ENCODE measurements at regions not wholly inside any gene's neighbourhood (a gene's known extent, or its start where the extent isn't known, plus 50 kb on each side); places are given as distances from the start of the nearest gene placed in this dataset.

- no CpG with 5 or more reads among the region's 1 CpG for WGBS (ENCODE audit: insufficient coverage, insufficient read length)
- Histone ChIP-seq H3K4me3 (ENCODE audit: low read length) (no peak overlapping the region), H3K27ac (ENCODE audit: low read length) (no peak overlapping the region), H3K4me1 (ENCODE audit: control insufficient read depth, insufficient read depth, low read length) (no peaks in the 10 kb centered on the region), H3K27me3 (ENCODE audit: control insufficient read depth, insufficient read depth, low read length) (no peaks in the 10 kb centered on the region), H3K9me3 (ENCODE audit: control insufficient read depth, insufficient read depth, low read length) (no peaks in the 10 kb centered on the region), H3K36me3 (ENCODE audit: control insufficient read depth, insufficient read depth, low read length) (no peaks in the 10 kb centered on the region)
- DNase-seq (ENCODE audit: low read depth, low spot score), result no peak
Observed at GRCh38 chr12:43072431-43072830, 479.6 kb downstream of the ADAMTS20 start.

DNA sequence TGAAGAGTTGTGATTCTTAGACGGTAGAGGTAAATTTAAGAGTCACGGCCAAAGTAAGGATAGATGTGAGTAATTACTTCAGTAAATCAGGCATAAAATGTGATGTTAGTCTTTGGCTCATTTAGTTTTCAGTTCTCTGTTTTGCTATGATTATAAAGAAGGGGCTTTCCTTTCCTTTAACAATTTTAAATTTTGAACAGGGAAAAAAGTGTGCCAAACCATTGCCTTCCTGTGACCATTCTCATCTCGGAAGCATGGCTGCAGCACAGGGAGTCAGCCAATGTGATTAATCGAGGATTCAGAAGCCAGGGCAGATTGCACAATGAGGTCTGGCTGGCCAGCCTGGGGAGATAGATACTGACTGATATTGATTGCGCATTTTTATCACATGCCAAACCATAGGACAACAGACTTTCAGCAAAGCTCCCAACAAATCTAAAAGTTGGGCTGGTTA lies 480.2 kb upstream of the PRICKLE1 start:
- Histone ChIP-seq H3K9me3 (ENCODE audit: control insufficient read depth, insufficient read depth, low read length) (no peaks in the 10 kb centered on the region), H3K4me1 (ENCODE audit: control insufficient read depth, insufficient read depth, low read length) (no peaks in the 10 kb centered on the region), H3K4me3 (ENCODE audit: low read length) (no peak overlapping the region), H3K36me3 (ENCODE audit: control insufficient read depth, insufficient read depth, low read length) (no peaks in the 10 kb centered on the region), H3K27me3 (ENCODE audit: control insufficient read depth, insufficient read depth, low read length) (no peaks in the 10 kb centered on the region), H3K27ac (ENCODE audit: low read length) (no peak overlapping the region)
- no CpG with 5 or more reads among the region's 5 CpGs for WGBS (ENCODE audit: insufficient coverage, insufficient read length)
- no peak for DNase-seq (ENCODE audit: low read depth, low spot score)

DNA sequence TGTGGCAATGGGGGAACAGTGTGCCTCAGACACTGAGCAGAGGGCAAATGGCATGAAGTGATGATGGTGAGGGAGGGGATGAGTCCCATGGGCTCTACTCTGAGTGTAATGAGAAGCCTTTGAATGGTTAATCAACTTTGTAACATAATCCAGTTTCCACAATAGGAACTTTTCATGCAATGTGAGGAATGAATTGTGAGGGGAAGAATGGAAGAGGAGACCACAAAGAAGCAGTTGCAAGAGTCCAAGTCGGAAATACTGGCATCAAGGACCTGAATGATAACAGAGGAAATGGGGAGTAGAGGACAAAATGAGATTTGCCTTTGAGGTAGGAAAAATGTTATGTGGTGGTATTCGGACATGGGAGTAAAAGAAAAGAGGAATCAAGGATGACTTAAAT lies 476.9 kb upstream of the PRICKLE1 start:
- no peak for DNase-seq (ENCODE audit: low read depth, low spot score)
- no peaks in the 10 kb centered on the region for H3K36me3 ChIP-seq (ENCODE audit: control insufficient read depth, insufficient read depth, low read length)
- H3K27ac ChIP-seq (ENCODE audit: low read length), result no peak overlapping the region
- 100% methylated on average over 1 of the region's 2 CpGs for WGBS (ENCODE audit: insufficient coverage, insufficient read length)
- no peaks in the 10 kb centered on the region for H3K27me3 ChIP-seq (ENCODE audit: control insufficient read depth, insufficient read depth, low read length)
- no peak overlapping the region for H3K4me3 ChIP-seq (ENCODE audit: low read length)
- H3K9me3 ChIP-seq (ENCODE audit: control insufficient read depth, insufficient read depth, low read length), result no peaks in the 10 kb centered on the region
- H3K4me1 ChIP-seq (ENCODE audit: control insufficient read depth, insufficient read depth, low read length), result 0 out of 2 replicates have a peak, but pooled peaks cover 1% of the 10 kb centered on the region

DNA sequence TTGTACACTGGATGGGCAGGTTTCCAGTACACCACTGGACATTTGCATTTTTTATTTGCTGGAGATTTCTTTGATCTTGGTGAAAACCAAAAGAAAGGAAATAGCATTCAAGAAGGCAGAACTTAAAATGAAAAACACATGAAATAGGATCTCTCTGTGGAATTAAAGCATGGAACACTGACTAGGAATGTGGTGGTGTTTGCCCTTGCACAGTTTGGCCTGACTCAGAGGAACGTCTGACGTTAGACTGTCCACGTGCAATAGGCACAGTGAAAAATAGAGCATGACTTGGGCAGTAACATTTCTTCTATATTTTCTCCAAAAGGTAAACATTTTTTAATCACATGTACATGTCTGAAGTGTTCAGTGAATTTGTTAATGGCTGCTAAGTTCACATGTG lies 474.1 kb upstream of the PRICKLE1 start:
- 0 out of 2 replicates have a peak, but pooled peaks cover 1% of the 10 kb centered on the region for H3K4me1 ChIP-seq (ENCODE audit: control insufficient read depth, insufficient read depth, low read length)
- H3K27me3 ChIP-seq (ENCODE audit: control insufficient read depth, insufficient read depth, low read length), result no peaks in the 10 kb centered on the region
- no peaks in the 10 kb centered on the region for H3K9me3 ChIP-seq (ENCODE audit: control insufficient read depth, insufficient read depth, low read length)
- no peak overlapping the region for H3K27ac ChIP-seq (ENCODE audit: low read length)
- WGBS (ENCODE audit: insufficient coverage, insufficient read length), result no CpG with 5 or more reads among the region's 3 CpGs
- DNase-seq (ENCODE audit: low read depth, low spot score), result no peak
- H3K36me3 ChIP-seq (ENCODE audit: control insufficient read depth, insufficient read depth, low read length), result no peaks in the 10 kb centered on the region
- H3K4me3 ChIP-seq (ENCODE audit: low read length), result no peak overlapping the region

DNA sequence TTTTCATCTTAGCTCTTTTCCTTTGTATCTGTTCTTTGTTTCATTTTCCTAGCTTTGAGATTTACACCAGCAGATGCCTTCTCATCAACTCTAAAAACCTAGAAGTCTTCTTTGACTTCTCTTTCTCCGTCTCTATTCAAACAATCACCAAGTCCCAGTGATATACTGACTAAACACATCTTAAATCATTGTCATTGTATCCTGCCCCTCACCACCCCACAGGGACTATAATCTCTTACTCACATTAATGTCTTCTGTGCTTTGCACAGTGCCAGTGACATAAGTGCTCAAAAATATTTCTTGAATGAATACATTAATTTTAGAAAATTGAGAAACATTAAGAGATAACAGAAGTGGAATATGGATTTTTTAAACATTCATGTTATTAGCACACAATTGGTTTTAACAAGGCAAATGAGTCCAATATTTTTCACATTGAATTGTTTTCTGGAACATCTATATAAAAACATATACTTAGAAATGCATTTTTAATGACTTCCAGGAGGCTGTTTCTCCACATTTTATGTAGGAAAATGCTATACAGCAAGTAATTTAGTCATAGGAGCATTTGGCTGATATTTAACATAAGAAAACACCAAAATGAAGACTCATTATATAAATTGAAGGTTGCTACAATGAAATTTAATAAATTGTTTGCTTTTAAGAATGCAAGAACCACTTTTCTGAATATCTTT lies 472.8 kb upstream of the PRICKLE1 start:
- no peak for DNase-seq (ENCODE audit: low read depth, low spot score)
- no peaks in the 10 kb centered on the region for H3K27me3 ChIP-seq (ENCODE audit: control insufficient read depth, insufficient read depth, low read length)
- H3K4me1 ChIP-seq (ENCODE audit: control insufficient read depth, insufficient read depth, low read length), result 0 out of 2 replicates have a peak, but pooled peaks cover 1% of the 10 kb centered on the region
- H3K4me3 ChIP-seq (ENCODE audit: low read length), result no peak overlapping the region
- H3K36me3 ChIP-seq (ENCODE audit: control insufficient read depth, insufficient read depth, low read length), result no peaks in the 10 kb centered on the region
- H3K9me3 ChIP-seq (ENCODE audit: control insufficient read depth, insufficient read depth, low read length), result no peaks in the 10 kb centered on the region
- no peak overlapping the region for H3K27ac ChIP-seq (ENCODE audit: low read length)
- 100% methylated on average over 1 of the region's 1 CpG for WGBS (ENCODE audit: insufficient coverage, insufficient read length)

DNA sequence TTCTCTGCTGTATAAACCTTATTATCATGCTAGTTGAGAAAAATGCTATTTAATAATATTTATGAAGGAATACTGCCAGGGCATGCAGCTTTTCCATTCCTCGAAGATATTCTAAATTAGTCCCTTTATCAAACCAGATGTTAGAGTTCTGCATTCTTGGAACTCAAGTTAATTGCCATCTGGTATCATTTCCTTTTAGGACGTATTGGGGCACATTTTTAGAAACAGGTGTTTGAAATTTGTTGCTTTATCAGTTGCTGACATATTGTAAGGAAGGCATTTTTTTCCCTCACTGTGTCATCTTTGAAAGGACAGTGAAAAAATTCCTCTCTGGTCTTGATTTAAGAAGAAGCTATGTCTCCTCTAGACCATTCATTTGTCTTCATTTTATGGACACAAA lies 471.2 kb upstream of the PRICKLE1 start:
- 0 out of 2 replicates have a peak, but pooled peaks cover 1% of the 10 kb centered on the region for H3K4me1 ChIP-seq (ENCODE audit: control insufficient read depth, insufficient read depth, low read length)
- no peaks in the 10 kb centered on the region for H3K9me3 ChIP-seq (ENCODE audit: control insufficient read depth, insufficient read depth, low read length)
- H3K4me3 ChIP-seq (ENCODE audit: low read length), result no peak overlapping the region
- WGBS (ENCODE audit: insufficient coverage, insufficient read length), result no CpG with 5 or more reads among the region's 2 CpGs
- H3K27me3 ChIP-seq (ENCODE audit: control insufficient read depth, insufficient read depth, low read length), result no peaks in the 10 kb centered on the region
- no peaks in the 10 kb centered on the region for H3K36me3 ChIP-seq (ENCODE audit: control insufficient read depth, insufficient read depth, low read length)
- no peak for DNase-seq (ENCODE audit: low read depth, low spot score)
- H3K27ac ChIP-seq (ENCODE audit: low read length), result no peak overlapping the region

- WGBS (ENCODE audit: insufficient coverage, insufficient read length), result no CpG with 5 or more reads among the region's 4 CpGs
- Histone ChIP-seq H3K4me3 (ENCODE audit: low read length) (no peak overlapping the region), H3K27me3 (ENCODE audit: control insufficient read depth, insufficient read depth, low read length) (no peaks in the 10 kb centered on the region), H3K9me3 (ENCODE audit: control insufficient read depth, insufficient read depth, low read length) (no peaks in the 10 kb centered on the region), H3K4me1 (ENCODE audit: control insufficient read depth, insufficient read depth, low read length) (no peaks in the 10 kb centered on the region), H3K27ac (ENCODE audit: low read length) (no peak overlapping the region), H3K36me3 (ENCODE audit: control insufficient read depth, insufficient read depth, low read length) (no peaks in the 10 kb centered on the region)
- DNase-seq (ENCODE audit: low read depth, low spot score), result no peak
Observed at GRCh38 chr12:43058616-43059015, 469.1 kb upstream of the PRICKLE1 start.

GRCh38 chr12:43057566-43057965 lies 468.0 kb upstream of the PRICKLE1 start:
- Histone ChIP-seq H3K27ac (ENCODE audit: low read length) (no peak overlapping the region), H3K4me1 (ENCODE audit: control insufficient read depth, insufficient read depth, low read length) (no peaks in the 10 kb centered on the region), H3K4me3 (ENCODE audit: low read length) (no peak overlapping the region), H3K27me3 (ENCODE audit: control insufficient read depth, insufficient read depth, low read length) (no peaks in the 10 kb centered on the region), H3K36me3 (ENCODE audit: control insufficient read depth, insufficient read depth, low read length) (no peaks in the 10 kb centered on the region), H3K9me3 (ENCODE audit: control insufficient read depth, insufficient read depth, low read length) (no peaks in the 10 kb centered on the region)
- no peak for DNase-seq (ENCODE audit: low read depth, low spot score)

- H3K36me3 ChIP-seq (ENCODE audit: control insufficient read depth, insufficient read depth, low read length), result no peaks in the 10 kb centered on the region
- H3K9me3 ChIP-seq (ENCODE audit: control insufficient read depth, insufficient read depth, low read length), result no peaks in the 10 kb centered on the region
- H3K27me3 ChIP-seq (ENCODE audit: control insufficient read depth, insufficient read depth, low read length), result no peaks in the 10 kb centered on the region
- no CpG with 5 or more reads among the region's 2 CpGs for WGBS (ENCODE audit: insufficient coverage, insufficient read length)
- no peak for DNase-seq (ENCODE audit: low read depth, low spot score)
- H3K4me3 ChIP-seq (ENCODE audit: low read length), result no peak overlapping the region
- no peak overlapping the region for H3K27ac ChIP-seq (ENCODE audit: low read length)
- H3K4me1 ChIP-seq (ENCODE audit: control insufficient read depth, insufficient read depth, low read length), result no peaks in the 10 kb centered on the region
Observed at GRCh38 chr12:43054085-43054484, 464.5 kb upstream of the PRICKLE1 start.

GRCh38 chr12:43052441-43052840 lies 462.9 kb upstream of the PRICKLE1 start:
- WGBS (ENCODE audit: insufficient coverage, insufficient read length), result no CpG with 5 or more reads among the region's 6 CpGs
- Histone ChIP-seq H3K9me3 (ENCODE audit: control insufficient read depth, insufficient read depth, low read length) (no peaks in the 10 kb centered on the region), H3K27ac (ENCODE audit: low read length) (no peak overlapping the region), H3K4me3 (ENCODE audit: low read length) (no peak overlapping the region), H3K27me3 (ENCODE audit: control insufficient read depth, insufficient read depth, low read length) (no peaks in the 10 kb centered on the region), H3K36me3 (ENCODE audit: control insufficient read depth, insufficient read depth, low read length) (no peaks in the 10 kb centered on the region), H3K4me1 (ENCODE audit: control insufficient read depth, insufficient read depth, low read length) (no peaks in the 10 kb centered on the region)
- DNase-seq (ENCODE audit: low read depth, low spot score), result no peak

- H3K27me3 ChIP-seq (ENCODE audit: control insufficient read depth, insufficient read depth, low read length), result no peaks in the 10 kb centered on the region
- no peak overlapping the region for H3K27ac ChIP-seq (ENCODE audit: low read length)
- no peak for DNase-seq (ENCODE audit: low read depth, low spot score)
- no peaks in the 10 kb centered on the region for H3K4me1 ChIP-seq (ENCODE audit: control insufficient read depth, insufficient read depth, low read length)
- H3K9me3 ChIP-seq (ENCODE audit: control insufficient read depth, insufficient read depth, low read length), result no peaks in the 10 kb centered on the region
- no peaks in the 10 kb centered on the region for H3K36me3 ChIP-seq (ENCODE audit: control insufficient read depth, insufficient read depth, low read length)
- no peak overlapping the region for H3K4me3 ChIP-seq (ENCODE audit: low read length)
- no CpG with 5 or more reads among the region's 2 CpGs for WGBS (ENCODE audit: insufficient coverage, insufficient read length)
Observed at GRCh38 chr12:43044241-43044640, 454.7 kb upstream of the PRICKLE1 start.
